ENCODE measurements at regions not wholly inside any gene's neighbourhood (a gene's known extent, or its start where the extent isn't known, plus 50 kb on each side); places are given as distances from the start of the nearest gene placed in this dataset.
"Not testable (repeated sequence)": the region's sequence is repeated elsewhere in the genome, so short reads cannot be mapped to it uniquely, and the experiment has no call there.

DNA sequence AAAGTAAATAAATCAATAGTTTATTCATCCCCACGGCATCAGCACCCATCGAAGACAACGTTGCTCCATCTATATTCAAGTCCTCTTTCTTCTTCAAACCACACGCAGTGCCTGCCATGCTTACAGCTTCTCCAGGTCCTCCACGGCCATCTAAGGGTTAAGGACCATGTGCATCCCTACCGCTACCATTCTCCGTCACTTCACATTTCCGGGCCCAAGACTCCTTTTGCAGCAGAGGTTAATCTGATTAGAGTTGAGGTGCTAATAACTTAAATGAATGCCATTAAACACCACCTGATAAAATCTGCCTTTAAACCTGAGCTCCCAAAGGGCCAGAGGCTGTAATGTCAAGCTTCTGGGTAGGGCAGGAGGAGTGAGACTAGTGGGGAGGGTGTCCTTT, 79.7 kb upstream of the CCND2 start:
- DNase-seq (ENCODE audit: low read depth in 4 of 4, low spot score in 1 of 4), result no peak

DNA sequence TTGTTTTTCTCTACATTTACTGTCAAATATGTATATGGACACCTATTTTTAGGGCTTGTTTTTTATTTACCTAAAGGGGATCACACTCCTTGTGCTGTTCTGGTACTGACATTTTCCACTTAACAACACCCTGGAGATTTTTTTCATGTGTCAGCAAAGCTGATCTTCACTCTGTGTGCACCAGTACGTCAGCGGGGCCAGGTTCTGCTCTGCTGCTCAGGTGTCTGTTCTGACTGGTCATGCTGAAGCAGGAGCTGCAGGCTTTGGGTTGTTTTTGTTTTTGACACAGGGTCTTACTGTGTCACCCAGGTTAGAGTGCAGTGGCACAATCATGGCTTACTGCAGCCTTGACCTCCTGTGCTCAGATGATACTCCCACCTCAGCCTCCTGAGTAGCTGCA, 81.9 kb upstream of the CCND2 start:
- no peak for DNase-seq (ENCODE audit: low read depth in 4 of 4, low spot score in 1 of 4)

DNA sequence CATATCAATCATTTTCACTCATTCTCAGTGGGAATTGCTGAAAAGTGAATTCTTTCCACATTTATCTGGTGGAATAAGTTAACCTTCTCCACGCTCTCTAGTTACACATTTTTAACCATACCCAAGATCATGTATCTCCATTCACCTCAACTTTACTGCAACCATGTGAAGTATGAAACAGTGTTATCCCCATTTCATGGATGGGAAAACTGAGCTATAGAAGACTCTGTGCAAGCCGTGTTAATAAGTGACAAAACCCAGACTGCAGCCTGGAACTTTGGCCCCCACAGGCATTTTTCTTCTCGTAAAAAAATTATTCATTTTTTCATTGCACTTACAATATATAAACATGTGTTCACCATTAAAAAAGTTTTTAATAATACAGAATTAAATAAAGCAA, 82.4 kb upstream of the CCND2 start:
- DNase-seq (ENCODE audit: low read depth in 4 of 4, low spot score in 1 of 4), result no peak

DNA sequence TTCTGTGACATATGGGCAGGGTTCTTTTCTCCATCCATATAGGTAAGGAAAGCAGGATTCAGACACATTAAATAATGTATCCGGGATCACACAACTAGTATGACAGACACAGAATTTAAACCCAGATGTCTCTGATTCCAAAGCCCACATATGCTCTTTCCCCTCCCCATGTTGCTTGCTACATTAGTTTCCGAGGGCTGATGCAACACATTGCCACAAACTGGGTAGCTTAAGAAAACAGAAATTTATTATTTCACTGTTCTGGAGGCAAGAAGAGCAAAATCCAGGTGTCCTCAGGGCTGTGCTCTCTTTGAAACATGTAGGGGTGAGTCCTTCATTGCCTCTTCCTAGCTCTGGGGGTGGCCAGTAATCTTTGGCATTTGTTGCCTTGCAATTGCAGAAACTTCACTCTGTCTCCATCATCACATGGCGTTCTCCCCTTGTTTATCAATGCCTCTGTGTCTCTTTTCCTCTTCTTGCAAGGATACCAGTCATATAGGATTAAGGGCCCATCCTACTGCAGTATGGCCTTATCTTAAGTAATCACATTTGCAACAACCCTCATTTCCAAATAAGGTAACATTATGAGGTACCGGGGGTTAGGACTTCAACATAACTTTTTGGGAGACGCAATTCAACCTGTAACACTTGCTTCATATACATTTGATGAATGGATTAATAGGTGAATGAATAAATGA, 83.0 kb upstream of the CCND2 start:
- DNase-seq (ENCODE audit: low read depth in 4 of 4, low spot score in 1 of 4), result no peak

DNA sequence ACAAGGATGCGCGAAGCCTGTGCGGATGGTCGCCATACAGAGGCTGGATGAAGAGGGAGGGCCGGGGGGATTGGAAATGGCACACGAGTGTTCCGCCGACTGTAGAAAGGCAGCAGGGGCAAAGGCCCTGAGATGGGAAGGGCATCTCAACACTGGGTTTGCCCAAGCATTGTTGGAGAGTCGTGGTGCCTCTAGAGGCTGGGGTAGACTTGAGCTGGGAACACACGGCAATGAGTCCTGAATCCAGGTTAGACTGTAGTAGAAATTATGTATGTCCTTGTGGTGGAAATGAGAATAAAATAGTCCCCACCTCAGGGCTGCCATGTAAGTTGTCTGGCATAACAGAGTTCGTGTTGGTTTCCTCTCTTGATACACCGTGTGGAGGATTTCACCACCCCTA, 83.8 kb upstream of the CCND2 start:
- no peak for DNase-seq (ENCODE audit: low read depth in 4 of 4, low spot score in 1 of 4)

DNA sequence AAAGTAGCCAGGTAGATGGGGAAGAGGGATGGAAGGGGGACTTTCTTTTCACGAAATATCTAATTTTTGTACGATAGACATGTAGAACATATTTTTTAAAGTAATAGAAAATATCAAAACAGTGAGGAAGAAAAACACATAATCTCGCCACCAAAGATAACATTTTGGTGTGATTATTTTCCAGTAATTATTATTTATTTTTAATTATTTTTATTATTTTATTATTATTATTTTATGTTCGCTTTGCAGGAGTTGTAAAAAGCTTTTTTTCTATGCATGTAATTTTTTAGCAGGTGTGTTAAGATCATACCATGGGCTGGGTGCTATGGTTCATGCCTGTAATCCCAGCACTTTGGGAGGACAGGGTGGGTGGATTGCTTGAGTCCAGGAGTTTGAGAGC, 85.6 kb upstream of the CCND2 start:
- DNase-seq (ENCODE audit: low read depth in 4 of 4, low spot score in 1 of 4), result no peak

DNA sequence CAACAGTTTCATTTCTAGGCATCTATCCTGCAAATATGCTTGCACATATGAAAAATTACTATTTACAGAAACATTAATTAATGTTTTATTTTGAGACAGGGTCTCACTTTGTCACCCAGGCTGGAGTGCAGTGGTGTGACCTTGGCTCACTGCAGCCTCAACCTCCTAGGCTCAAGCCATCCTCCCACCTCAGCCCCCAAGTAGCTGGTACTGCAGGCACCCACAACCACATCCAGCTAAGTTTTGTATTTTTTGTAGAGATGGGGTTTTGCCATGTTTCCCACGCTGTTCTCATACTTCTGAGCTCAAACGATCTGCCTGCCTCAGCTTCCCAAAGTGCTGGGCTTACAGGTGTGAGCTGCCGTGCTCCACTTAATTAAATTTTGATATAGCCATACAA, 86.2 kb upstream of the CCND2 start:
- not testable (repeated sequence) for DNase-seq (ENCODE audit: low read depth in 4 of 4, low spot score in 1 of 4)

DNA sequence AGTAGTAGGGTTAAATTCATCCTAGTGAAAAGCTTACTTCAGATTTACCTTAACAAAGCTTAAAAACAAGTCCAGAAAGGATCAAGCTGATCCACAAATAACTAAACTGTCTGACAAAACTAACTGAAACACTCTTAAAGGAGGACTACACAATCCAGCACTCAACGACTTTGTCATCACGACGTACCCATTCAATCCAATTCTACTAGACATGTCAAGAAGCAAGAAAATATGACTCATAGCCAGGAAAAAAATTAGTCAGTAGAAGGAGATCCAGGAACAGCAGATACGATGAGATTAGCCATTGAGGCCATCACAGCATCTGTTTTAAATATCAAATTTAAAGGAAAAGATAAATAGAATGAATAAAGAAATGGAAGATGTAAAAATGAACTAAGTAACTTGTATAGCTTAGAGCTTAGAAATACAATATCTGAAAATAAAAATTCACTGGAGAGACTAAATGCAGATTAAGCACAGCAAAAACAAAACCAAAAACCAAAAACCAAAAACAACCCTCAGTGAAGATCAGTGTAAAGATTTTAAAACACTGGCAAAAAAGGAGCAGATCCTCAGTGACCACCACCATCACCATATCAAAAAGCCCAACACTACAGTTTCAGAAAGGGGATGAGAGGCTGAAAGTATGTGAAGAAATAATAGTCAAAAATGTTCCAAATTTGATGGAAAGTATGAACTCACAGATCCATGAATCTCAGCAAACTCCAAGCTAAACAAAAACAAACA, 95.0 kb upstream of the CCND2 start:
- DNase-seq (ENCODE audit: low read depth in 4 of 4, low spot score in 1 of 4), result no peak

DNA sequence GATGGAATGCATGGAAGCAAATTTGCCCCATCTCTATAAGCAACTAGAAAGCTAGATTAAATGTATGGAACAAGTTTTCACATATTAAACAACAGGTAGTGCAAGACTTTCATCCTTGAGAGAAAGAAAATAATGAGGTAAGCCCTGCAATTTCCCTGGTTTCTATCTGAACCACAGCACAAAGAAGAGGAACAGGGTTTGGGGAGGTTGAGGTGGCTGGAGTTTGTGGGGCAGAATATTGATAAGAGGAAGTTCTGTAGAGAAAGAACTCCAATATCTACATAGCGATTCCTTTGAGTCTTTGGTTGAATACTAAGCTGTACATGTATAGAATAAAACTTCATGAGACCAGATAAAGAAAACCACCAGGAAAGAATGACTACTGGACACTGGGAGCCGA, 96.3 kb upstream of the CCND2 start:
- DNase-seq (ENCODE audit: low read depth in 4 of 4, low spot score in 1 of 4), result no peak

DNA sequence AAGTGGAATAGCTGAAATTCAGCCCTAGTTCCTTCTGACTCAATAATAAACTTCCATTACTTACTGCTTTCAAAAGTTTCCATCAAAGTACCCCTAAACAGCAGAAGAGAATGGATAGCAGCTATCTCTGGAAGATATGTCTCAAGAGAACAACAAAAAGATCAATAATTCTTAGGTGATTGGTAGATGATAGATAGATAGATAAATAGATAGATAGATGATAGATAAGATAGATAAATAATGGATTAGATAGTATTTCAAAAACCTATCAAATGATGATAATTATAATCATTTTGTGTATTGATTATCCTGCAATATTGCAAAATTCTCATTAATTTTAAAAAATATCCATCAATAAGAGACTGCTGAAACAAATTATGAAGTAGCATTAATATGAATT, 97.4 kb upstream of the CCND2 start:
- DNase-seq (ENCODE audit: low read depth in 4 of 4, low spot score in 1 of 4), result no peak

DNA sequence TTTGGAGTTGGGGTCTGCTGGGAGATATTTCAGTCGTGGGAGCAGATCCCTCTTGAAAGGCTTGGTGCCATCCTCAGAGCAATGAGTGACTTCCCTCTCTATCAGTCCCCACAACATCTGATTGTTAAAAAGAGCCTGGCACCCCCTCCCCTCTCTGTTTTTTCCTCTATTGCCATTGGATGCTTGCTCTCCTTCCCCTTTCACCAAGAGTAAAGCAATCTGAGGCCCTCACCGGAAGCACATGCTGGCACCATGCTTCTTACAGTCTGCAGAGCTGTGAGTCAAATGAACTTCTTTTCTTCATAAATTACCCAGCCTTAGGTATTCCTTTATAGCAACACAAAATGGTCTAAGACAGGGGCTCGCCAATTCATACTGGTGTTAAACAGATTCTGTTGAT, 99.1 kb upstream of the CCND2 start:
- no peak for DNase-seq (ENCODE audit: low read depth in 4 of 4, low spot score in 1 of 4)

DNA sequence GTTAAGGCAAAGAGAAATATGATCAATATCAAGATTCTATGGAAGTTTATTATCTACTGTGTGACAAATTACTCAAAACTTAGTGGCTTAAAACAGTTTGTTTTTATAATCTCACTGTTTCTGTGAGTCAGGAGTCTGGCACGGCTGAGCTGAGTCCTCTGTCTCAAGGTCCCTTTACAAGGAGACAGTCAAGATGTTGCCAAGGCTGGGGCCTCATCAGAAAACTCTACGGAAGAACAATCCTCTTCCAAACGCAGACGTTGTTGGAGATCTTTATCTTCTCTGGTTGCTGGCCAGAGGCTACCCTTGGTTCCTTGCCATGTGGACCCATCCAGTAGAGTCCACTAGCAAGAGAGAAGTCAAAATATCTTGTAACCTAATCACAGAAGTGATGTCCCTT, 100.6 kb upstream of the CCND2 start:
- no peak for DNase-seq (ENCODE audit: low read depth in 4 of 4, low spot score in 1 of 4)

DNA sequence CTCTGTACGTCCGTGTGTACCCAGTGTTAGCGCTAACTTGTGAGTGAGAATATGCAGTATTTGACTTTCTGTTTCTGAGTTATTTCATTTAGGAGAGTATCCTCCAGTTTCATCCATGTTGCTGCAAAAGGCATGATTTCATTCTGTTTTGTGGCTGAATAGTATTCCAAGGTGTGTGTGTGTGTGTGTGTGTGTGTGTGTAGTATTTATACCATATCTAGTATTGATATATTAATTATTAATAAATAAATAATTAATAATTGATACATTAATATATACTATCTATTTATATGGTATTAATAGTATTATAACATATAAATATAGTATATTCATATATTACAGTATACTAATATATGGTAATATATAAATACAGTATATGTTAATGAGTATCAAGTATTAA, 101.8 kb upstream of the CCND2 start:
- no peak for DNase-seq (ENCODE audit: low read depth in 4 of 4, low spot score in 1 of 4)

DNA sequence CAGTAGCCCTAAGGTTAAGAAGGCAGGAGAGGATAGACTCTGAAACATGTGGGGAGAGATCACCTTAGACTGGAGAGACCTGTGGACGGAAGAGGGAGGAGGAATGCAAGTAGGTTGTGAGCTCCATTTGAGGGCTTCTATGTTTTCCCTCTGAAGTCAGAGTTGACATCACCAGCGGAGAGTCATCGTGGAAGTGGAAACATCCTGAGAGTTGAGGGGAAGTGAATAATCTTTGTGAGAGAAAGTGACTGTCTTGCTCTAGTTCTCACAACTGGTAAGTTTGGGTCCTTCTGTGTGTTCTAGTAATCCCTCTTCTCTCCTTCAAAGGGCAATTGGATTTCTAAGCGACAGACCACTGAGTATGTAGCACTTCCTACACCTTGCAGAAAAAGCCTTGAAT, 103.6 kb upstream of the CCND2 start:
- no peak for DNase-seq (ENCODE audit: low read depth in 4 of 4, low spot score in 1 of 4)

DNA sequence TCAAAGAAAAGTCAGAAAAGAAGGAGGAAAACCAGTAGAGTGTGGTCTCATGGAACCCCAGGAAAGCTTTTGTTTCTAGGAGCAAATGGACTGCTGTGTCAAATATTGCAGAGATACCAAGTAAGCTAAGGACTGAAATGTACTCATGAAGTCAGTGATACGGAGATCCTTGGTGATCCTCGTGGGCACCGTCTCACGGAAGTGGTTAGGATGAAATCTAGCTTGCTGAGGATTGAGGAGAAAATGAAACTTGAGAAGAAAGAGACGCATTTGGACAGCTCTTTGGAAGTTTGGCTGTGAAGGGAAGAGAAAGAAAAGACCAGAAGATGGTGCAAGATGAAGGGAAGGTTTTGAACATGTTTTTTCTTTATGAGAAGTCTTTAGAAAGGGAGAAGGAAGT, 104.0 kb upstream of the CCND2 start:
- no peak for DNase-seq (ENCODE audit: low read depth in 4 of 4, low spot score in 1 of 4)

DNA sequence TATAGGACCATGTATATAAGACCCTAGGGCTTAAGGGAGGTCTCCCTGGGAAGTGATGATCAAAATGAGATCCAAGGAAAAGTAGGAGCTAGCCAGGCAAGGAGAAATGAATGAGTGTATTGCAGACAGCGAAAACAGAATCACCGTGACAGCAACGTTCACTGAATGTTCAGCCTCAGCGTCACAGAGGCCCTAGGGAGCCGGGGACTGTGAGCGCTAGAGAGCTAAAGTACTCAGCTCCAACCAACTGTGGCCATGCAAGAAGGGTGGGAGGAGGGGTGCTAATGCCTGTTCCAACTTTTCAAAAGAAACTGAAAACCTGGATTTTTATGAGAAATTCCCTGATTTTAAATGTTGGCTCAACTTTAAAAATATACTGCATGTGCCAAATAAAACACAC, 105.5 kb upstream of the CCND2 start:
- no peak for DNase-seq (ENCODE audit: low read depth in 4 of 4, low spot score in 1 of 4)

DNA sequence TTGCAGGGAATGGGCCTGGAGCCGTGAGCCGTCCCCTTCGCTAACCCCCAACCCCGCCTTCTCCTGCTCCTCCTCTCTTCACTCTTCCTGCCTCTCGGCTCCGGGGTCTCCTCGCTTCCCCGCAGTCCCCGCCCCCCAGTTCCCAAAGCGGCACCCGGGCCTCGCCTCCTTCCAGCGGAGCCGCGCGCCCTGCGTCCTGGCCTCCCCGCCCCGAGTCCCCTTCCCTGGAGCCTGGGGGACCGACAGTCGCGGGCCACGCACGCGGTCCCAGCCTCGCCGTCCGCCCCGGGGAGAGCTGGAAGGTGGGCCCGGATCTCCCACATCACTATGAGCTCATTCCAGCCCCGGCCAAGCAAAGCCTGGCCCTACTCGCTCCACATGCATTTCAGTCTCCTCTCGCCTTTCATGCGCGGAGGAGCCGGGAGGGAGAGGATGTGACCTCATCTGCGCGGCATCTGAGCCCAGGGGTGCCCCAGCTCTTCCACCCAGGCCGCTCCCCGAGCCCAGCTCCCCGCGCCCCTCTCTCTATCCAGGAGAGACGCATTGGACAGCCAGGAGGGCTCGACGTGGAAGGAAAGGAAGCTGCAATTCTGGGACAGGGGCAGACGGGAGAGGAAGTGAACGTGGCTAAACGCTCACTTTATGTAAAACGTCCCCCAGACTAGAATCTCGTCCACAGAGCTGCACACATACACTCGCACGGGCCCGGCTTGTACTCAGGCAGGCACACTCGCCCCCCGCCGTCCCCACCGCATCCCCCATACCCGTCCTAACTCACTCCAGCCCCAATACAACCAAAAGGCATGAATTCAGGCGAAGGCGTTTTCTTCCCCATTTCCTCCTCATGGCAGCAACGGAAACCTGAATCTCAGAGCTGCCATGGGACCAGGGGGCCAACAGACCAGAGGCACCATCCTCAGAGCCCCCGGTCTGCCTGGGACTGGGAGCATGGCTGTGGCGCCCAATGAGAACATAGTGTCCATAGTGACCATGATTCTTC, 108.7 kb upstream of the CCND2 start:
- DNase-seq (ENCODE audit: low read depth in 4 of 4, low spot score in 1 of 4), result peak in 3 of 4 experiments; percentile 44 to 52 (median 51)

DNA sequence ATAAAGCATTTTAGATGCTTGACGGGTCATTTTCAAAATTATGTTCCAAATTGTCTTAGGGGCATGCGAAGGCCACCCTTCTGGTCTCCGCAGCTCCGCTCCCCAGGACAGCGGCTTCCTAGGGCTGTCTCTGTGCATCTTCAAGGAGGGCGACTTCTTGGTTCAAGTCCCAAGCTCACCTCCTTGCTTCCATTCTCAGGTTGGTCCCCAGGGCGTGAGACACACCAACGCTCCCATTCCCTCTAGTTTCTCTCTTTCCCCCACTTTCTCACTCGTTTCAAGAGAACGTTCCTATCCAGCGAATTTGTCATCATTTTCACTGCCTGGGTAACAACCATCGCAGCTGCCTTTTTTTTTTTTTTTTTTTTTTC, 109.4 kb upstream of the CCND2 start:
- DNase-seq (ENCODE audit: low read depth in 4 of 4, low spot score in 1 of 4), result no peak

DNA sequence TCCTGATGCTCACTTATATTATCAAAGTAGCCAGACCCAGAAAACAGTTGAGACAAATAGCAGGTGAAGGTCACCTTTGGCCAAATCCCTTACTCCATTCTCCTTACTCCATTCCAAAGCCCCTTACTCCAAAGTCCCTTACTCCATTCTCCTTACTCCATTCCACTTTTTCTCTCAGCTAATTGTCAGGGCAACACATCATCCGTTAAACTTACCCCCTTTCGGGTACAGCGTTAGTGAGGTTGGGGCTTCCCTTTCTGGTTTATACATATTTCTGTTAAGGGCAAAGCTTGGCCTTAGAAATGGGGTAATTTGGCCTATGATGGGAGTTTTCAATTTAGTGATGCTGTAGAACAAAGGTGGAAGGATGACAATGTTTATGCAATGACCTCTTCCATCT, 111.8 kb upstream of the CCND2 start:
- no peak for DNase-seq (ENCODE audit: low read depth in 4 of 4, low spot score in 1 of 4)

DNA sequence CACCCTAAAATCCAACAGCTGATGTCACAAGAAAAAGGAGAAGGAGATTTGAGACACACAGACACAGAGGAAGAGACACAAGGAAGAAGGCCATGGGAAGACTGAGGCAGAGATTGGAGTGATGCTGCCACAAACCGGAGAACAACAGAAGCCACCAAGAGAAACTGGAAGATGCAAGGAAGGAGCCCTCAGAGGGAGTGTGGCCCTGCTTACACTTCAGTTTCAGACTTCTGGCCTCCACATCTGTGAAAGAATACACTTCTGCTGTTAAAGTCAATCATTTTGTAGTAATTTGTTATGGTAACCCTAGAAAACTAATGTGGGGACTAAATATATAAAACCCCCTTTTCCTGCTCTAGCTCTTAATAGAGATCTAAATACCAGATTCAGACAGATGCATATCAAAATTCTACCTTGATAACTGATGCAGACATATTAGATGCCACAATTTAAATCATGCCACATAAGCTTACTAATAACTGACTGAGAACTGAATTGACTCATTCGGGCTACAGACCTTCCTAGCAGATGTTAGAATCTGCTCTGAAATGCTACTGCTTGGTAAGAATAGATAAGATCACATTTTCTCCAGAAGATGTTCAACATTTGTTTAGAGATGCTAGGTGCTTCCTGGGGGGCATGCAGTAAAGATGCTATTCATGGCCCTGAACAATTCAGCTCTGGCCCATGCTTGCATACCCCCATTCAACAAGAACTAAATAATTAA, 113.1 kb upstream of the CCND2 start:
- no peak for DNase-seq (ENCODE audit: low read depth in 4 of 4, low spot score in 1 of 4)

DNA sequence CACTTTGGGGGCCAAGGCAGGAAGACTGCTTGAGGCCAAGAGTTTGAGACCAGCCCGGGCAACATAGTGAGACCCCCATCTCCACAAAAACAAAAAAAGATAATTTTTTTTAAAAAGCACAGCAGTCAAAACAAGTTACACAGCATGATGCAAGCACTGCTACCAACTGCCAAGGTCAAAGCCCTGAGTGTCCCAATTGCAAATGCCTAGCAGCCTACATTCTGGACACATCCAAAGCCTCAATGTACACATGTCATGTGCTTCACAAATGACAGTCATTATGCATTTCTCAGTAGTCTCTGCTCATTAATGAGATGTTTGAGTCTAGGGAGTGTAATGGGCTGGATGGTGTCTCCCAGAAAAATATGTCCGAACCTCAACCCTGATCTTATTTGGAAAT, 113.7 kb upstream of the CCND2 start:
- DNase-seq (ENCODE audit: low read depth in 4 of 4, low spot score in 1 of 4), result no peak

Measured in stimulated activated CD4-positive, alpha-beta T cell treated with anti-CD3 and anti-CD28 coated beads, Interleukin-1b, Interleukin-23, amount 100 ng/mL, for 24 hours (primary cell).